ENCODE measurements at regions not wholly inside any gene's neighbourhood (a gene's known extent, or its start where the extent isn't known, plus 50 kb on each side); places are given as distances from the start of the nearest gene placed in this dataset.

- no peak for DNase-seq (ENCODE audit: low read depth)
Observed at GRCh38 chr17:73785496-73785895, 141.3 kb upstream of the SDK2 start.

DNA sequence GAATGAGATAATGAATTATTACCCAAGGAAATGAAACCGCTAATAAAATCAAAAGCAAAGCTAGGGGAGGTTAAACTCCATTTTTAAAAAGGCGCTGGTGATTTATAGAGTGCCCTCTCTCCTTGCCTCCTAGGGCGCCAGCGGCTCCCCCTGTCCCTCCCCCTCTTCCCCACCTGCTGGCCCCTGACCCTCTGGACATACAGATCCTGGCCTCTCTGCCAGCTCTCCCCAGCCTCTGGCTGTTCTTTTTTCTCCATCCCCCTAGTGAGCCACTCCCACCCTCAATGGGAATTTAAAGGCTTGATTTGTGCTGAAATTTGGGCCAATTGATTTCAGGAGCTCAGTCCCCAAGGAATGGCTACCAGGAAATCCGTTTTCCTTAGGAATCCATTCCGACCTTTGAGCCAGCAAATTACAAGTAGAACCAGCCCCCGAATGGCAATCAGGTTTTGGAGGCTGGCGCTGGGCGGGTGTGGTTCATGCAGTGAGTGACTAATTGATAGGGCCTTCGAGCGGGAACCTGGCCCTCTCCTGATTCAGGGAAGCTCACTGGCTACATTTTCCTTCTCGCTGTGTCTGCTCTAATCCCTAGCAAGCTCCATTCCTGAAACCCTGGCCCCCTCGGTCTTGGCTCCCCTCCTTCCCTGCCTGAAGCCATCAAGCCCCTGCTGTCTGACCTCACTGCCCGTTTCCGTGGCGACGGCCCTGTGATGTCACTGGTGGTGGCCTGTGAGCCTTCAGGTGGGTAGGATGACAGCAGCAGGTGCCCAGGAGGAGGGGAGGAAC is 141.9 kb upstream of the SDK2 start:
- DNase-seq (ENCODE audit: low read depth) = no peak

DNA sequence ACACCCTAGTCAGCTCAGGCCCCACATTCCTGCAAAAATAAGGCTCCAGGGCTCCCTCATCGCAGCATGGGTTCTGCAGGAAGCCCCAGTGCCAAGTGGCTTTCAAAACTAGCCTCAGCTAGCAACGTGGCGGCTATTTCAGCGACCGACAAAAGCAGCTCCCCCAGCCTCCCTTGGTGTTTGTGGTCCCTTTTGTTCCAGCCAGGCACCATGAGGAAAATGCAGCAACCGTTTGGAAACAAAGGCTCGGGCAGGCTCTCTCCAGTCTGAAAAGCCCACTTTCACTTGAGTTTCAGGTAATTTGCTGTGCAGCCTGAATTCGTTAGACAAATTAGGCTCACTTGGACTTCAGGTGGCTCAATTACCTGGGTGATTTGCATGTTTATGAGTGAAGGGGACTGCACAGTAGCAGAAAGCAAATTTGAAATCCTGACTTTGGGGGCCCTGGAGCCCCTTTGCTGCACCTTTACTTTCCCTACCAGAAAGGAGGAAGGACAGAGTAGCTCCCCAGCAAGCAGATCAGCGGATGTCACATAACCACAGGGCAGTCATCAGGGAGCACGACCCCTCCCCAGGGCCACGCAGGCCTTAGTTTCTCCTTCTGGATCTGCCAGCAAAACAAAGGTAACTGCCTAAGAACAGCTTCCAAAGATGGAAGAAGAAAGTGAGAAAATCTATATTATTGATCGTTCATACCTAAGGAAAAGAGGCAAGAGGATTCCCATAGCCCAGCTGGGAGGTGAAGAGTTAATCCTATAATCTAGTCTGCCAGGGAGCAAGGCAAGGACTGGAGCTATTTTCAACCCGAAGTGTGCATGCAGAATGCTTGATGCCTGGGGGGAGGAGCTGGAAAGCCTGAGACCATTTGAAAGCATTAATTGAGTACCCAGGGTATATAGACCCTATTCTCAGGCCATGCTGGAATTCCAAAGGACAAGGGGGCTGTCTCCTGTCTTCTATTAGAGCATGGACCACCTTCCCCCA is 143.1 kb upstream of the SDK2 start:
- DNase-seq (ENCODE audit: low read depth) = no peak

GRCh38 chr17:73788111-73788510 is 143.9 kb upstream of the SDK2 start:
- no peak for DNase-seq (ENCODE audit: low read depth)

- DNase-seq (ENCODE audit: low read depth) = no peak
Observed at GRCh38 chr17:73791121-73791520, 146.9 kb upstream of the SDK2 start.

DNA sequence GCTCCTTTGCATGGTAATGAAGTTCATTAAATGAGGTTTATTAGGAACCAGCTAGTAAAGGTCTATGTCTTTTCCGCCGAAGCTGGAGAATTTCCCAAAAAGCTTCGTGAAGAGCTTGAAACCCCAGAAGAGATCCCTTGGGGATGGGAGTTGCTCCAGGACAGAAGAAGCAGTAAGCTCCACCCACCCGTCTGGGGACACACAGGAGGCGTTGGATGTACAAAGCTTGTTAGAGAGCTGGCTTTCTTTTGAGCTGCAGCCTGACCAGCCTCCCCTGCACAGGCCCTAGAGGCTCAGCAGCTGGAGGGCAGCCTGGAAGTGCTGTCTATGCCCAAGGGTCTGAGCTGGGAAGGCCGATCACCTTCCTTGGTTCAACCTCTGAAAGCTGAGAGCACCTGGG is 147.4 kb upstream of the SDK2 start:
- no peak for DNase-seq (ENCODE audit: low read depth)

- no peak for DNase-seq (ENCODE audit: low read depth)
Observed at GRCh38 chr17:73792994-73793393, 148.7 kb upstream of the SDK2 start.

DNA sequence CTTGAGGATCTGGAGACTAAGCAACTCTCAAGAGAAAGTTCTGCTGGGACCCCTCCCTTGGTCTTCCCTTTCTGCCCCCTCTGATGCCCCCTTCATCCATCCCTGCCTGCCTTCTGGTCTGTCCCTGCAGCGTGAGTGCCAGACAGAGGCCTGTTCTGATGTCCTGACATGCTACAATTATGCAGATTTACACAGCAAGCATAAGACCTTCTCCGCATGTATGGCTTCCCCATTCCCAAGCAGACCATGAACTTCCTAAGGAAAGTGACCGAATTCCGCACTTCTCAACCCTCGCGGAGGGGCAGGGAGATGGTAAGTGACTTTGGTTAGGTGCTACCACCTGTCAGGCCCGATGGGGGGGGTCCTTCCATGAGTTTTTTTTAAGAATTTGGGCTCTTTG is 150.1 kb upstream of the SDK2 start:
- no peak for DNase-seq (ENCODE audit: low read depth)

- DNase-seq (ENCODE audit: low read depth) = no peak
Observed at GRCh38 chr17:73795730-73796129, 151.5 kb upstream of the SDK2 start.

DNA sequence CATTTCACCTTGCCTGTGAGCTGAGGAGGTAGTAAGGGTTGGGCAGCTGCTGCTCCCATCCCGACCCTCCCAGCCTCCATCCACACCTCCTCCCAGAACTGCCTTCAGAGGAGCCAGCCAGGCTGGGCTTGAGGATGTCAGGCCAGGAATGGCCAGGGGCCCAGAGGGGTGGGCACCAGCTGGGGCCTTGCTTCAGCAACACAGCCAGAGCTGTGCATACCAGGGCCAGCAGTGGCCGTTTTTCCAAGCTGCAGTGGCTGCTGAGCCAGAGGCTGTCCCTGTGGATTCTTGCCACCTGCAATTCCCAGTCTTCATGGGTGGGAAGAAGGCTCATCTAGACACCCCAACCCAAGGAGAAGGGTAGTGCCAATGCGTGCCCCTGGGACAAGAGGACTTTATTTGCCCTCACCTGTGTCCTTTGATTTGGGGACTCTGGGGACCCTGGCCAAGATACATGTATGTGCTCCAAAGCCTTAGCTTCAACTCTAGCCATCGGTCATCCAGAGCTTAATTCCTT is 153.4 kb upstream of the SDK2 start:
- DNase-seq (ENCODE audit: low read depth) = no peak

GRCh38 chr17:73798111-73798748 is 154.0 kb upstream of the SDK2 start:
- DNase-seq (ENCODE audit: low read depth) = peak; percentile 50

GRCh38 chr17:73799096-73799495 is 154.9 kb upstream of the SDK2 start:
- no peak for DNase-seq (ENCODE audit: low read depth)

- DNase-seq (ENCODE audit: low read depth) = no peak
Observed at GRCh38 chr17:73799781-73800627, 155.8 kb upstream of the SDK2 start.

- DNase-seq (ENCODE audit: low read depth) = no peak
Observed at GRCh38 chr17:73800893-73801292, 156.6 kb upstream of the SDK2 start.

GRCh38 chr17:73801455-73802100 is 157.3 kb upstream of the SDK2 start:
- no peak for DNase-seq (ENCODE audit: low read depth)

DNA sequence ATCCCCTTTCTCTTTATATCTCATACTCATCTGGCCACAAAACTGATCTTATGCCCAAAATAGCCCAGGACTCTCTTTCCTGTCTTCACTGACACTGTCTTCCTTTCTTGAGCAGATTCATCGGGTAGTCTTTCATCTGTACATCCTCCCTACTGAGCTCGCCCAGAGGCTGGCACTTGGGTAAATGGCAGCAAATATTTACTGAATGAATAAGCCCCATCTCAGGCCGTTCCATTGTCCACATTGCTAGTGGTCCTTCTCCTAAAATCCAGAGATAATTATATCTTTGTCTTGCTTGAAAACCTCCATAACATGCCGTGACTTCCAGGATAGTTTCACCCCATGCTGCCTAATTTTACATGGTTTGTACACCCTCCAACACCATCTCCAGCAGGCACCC is 158.1 kb upstream of the SDK2 start:
- no peak for DNase-seq (ENCODE audit: low read depth)

DNA sequence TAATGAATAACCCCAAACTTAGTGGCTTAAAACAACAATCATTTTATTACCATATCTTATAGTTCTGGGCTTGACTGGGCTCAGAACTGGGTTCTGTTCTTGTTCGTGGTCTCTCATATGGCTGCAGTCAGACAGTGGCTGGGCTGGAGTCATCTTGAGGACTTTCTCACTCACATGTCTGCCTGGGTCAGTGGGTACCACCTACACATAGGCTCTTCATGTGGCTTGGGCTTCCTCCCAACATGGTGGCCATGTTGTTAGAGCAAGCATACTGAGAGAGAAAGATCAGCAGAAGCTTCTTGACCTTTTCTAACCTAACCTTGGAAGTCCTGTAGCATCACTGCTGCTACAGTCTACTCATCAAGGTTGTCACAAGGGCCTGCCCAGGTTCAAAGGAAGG is 158.6 kb upstream of the SDK2 start:
- DNase-seq (ENCODE audit: low read depth) = no peak

DNA sequence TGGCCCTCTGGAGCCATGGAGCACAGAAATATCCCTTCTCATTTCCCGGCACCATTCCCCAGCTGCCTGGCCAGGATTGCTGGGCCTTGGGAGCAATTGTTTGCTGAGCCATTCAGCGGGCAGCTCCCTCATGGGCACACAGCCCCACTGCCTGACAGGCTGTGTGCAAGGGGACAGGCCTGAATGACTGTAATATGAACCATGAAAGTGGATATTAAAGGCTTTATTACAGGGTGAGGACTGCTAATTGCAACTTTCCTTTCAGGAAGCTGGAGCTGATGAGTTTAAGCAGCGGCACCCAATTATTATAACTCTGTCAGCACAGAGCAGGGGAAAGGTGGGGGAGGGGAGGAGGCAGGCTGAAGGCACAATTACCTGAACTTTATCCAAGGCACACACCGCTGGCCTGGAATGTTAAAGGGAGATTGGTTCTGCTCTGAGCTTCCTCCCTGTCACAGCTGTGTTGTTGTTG is 159.8 kb upstream of the SDK2 start:
- DNase-seq (ENCODE audit: low read depth) = no peak

GRCh38 chr17:73806768-73807167 is 162.5 kb upstream of the SDK2 start:
- DNase-seq (ENCODE audit: low read depth) = no peak

GRCh38 chr17:73813201-73813600 is 169.0 kb upstream of the SDK2 start:
- no peak for DNase-seq (ENCODE audit: low read depth)

DNA sequence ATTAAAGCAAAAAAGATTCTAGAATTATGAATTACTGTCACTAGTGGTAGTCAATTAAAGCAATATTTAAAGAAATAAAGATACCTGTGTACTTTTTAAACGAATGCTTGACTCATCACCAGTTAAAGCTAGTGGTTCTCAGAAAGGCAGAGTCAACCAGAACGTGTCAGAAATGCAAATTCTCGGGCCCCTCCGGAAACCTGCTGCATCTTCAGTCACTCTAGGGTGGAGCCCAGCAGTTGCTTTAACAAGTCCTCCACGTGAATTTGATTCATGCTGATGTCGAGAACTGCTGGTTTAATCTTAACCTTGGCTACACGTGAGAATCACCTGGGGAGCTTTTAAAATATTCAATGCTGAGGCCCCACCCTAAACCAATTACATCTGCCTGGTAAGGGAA is 169.8 kb upstream of the SDK2 start:
- no peak for DNase-seq (ENCODE audit: low read depth)

All from non-pigmented ciliary epithelial cell (primary cell).